ENCODE measurements at regions not wholly inside any gene's neighbourhood (a gene's known extent, or its start where the extent isn't known, plus 50 kb on each side); places are given as distances from the start of the nearest gene placed in this dataset.

DNA sequence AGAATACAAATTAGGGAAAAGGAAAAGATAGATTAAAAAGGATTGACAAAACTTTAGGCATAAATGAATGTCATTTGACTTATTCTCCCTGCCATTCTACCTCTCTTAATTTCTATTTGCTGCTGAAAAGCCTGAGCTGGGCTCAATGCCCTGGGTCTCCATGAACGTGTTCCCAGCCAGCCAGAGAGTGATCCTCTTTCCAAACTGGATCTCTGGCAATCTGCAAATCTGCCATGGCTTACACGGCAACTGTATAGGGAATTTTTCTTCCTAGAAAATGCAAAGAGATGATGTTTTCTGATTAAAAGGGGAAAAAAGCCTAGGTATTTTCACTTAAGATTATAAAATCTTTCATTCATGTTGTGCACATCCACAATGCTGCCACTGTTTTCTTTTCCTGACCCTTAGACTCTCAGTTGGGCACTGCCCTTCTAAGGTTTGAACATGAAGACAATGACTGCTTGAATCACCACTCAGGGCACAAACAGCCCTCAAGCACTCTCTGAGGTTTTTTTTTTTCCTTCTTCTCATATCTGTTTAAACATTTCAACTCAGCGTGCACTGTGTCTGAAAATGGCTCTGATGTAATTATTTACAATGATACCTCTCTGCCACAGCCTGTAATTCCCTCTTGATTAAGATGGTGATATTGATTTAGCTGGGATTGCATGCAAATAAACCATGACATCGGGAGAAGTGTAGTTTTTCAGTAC is 60.3 kb downstream of the DACT1 start:
- Histone ChIP-seq H3K4me3 (ENCODE audit: insufficient read depth, low read depth, low read length) (no peak overlapping the region), H3K27me3 (ENCODE audit: control insufficient read depth, insufficient read depth, low read length) (no peaks in the 10 kb centered on the region), H3K36me3 (replicated peaks; ENCODE audit: control insufficient read depth, insufficient read depth, low read length) (no peaks in the 10 kb centered on the region)
- no peak for DNase-seq

DNA sequence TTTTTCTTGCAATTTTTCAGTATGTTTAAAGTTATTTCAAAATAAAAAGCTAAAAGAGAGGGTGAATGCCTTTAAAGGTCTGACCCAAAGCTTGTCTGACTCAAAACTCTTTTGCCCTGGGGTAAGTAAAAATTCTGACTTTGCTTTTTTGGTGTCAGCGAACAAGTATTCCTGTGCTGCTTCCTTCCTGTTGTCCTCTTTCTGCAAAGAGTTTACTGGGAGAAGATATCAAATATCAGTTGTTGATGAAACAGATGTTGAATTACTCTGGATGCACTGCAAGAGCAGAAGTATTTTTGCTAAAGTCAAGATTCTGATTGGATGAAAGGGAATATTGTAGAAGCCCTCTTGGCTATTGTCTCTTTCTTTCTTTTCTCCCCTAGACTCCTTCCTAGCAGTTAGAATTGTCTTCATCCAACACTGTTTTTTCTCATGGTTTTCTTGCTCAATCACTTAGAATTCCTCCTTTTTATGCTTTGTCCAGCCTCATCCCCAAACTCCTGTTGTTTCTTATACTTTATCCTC is 62.0 kb downstream of the DACT1 start:
- no peaks in the 10 kb centered on the region for H3K27me3 ChIP-seq (ENCODE audit: control insufficient read depth, insufficient read depth, low read length)
- no peak overlapping the region for H3K4me3 ChIP-seq (ENCODE audit: insufficient read depth, low read depth, low read length)
- DNase-seq, result no peak
- H3K36me3 ChIP-seq (replicated peaks; ENCODE audit: control insufficient read depth, insufficient read depth, low read length), result no peaks in the 10 kb centered on the region

DNA sequence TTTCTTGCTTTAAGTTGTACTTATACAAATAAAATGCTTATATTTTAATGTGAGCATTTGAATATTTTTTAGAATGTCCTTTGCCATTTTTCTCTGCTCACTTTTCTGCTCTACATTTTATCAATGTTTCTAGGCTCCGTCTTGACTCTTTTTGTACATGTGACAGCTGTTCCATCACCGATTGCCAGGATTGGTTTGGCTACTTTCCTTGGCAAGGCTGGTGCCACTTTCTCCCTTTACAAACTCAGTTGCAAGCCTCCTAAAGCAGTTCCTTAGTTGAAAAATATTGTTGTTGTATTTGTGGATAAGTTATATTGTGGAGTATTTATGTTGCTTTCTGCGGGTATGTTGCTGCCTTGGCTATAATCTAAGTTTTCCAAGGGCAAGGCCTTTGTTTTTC is 63.4 kb downstream of the DACT1 start:
- DNase-seq, result no peak
- Histone ChIP-seq H3K27me3 (ENCODE audit: control insufficient read depth, insufficient read depth, low read length) (no peaks in the 10 kb centered on the region), H3K36me3 (replicated peaks; ENCODE audit: control insufficient read depth, insufficient read depth, low read length) (no peaks in the 10 kb centered on the region), H3K4me3 (ENCODE audit: insufficient read depth, low read depth, low read length) (no peak overlapping the region)

DNA sequence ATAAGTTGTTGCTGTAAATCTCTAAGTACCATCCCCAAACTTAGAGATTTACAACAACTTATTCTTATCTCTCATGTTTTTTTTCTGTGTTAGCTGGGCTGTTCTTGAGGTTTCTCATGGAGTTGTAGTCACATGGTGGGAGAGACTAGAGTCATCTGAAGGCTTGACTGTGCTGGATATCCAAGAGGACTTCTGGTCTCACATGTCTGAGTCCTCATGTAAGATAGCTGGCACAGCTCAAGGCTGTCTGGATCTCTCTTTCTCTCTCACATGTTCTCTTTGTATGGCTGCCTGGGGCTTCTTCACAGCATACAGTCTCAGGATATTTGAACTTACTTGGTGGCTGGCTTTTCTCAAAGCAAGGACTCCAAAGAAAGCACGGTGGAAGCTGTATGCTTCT is 63.8 kb downstream of the DACT1 start:
- H3K36me3 ChIP-seq (replicated peaks; ENCODE audit: control insufficient read depth, insufficient read depth, low read length), result no peaks in the 10 kb centered on the region
- no peak for DNase-seq

DNA sequence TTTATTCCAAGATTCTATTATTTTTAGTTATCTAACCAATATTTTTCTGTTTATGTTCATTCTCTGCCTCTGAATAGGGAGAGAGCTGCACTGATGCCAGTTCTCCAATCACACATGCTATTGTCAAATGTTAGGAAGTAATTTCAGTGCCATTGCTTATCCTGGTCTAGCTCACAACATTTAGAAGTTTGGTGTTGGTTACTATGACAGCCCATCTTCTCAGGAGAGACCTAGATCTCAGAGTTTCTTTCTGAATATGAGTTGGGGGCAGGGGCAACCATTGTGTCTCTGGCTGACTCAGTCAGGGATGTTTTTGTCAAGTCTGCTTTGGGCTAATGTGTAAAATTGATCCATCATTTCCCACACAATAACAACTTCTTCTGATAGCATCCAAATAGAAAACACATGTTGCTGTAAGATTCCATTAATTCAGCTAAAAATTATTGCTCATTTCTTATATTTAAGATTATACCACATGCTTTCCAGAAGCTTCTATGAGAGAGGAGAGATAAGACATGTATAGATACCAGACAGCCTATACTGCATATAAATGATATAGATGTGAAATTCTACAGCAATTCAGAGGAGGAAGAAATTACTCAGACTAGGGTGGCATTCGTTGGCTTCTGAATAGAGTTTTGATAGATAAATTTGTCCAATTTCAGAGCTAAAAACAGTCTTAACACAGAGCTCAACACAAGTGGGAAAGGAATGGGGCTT is 64.8 kb downstream of the DACT1 start:
- H3K27me3 ChIP-seq (ENCODE audit: control insufficient read depth, insufficient read depth, low read length), result no peaks in the 10 kb centered on the region
- no peak overlapping the region for H3K4me3 ChIP-seq (ENCODE audit: insufficient read depth, low read depth, low read length)
- DNase-seq, result no peak
- H3K36me3 ChIP-seq (replicated peaks; ENCODE audit: control insufficient read depth, insufficient read depth, low read length), result no peaks in the 10 kb centered on the region

More for the DNA sequence above, 63.8 kb downstream of the DACT1 start:
- Histone ChIP-seq H3K27me3 (ENCODE audit: control insufficient read depth, insufficient read depth, low read length) (no peaks in the 10 kb centered on the region), H3K4me3 (ENCODE audit: insufficient read depth, low read depth, low read length) (no peak overlapping the region)

GRCh38 chr14:58703161-58703506 is 65.4 kb downstream of the DACT1 start:
- DNase-seq, result no peak
- no peaks in the 10 kb centered on the region for H3K27me3 ChIP-seq (ENCODE audit: control insufficient read depth, insufficient read depth, low read length)
- H3K4me3 ChIP-seq (ENCODE audit: insufficient read depth, low read depth, low read length), result no peak overlapping the region
- no peaks in the 10 kb centered on the region for H3K36me3 ChIP-seq (replicated peaks; ENCODE audit: control insufficient read depth, insufficient read depth, low read length)

GRCh38 chr14:58705066-58705465 is 67.3 kb downstream of the DACT1 start:
- Histone ChIP-seq H3K4me3 (ENCODE audit: insufficient read depth, low read depth, low read length) (no peak overlapping the region), H3K36me3 (replicated peaks; ENCODE audit: control insufficient read depth, insufficient read depth, low read length) (no peaks in the 10 kb centered on the region), H3K27me3 (ENCODE audit: control insufficient read depth, insufficient read depth, low read length) (no peaks in the 10 kb centered on the region)
- DNase-seq, result no peak

DNA sequence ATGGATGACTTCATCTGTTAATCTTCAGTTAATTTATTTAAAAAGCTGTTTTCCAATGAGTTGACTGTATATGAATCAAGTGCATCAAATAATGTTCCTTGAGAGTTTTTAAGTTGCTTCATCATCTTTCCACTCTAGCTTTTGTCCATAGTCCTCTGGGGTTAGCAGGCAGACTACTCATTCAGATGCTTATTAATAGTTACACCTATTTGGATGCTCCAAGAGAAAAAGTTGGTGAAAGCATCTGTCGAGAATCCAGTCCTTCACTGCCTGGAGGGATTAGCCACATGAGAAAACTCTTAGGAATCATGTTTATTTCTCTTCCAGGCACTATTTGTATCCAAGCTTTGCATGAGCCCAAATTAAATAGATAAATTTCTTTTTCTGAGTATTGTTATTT is 70.2 kb downstream of the DACT1 start:
- H3K36me3 ChIP-seq (replicated peaks; ENCODE audit: control insufficient read depth, insufficient read depth, low read length), result no peaks in the 10 kb centered on the region
- no peak for DNase-seq
- H3K4me3 ChIP-seq (ENCODE audit: insufficient read depth, low read depth, low read length), result no peak overlapping the region
- H3K27me3 ChIP-seq (ENCODE audit: control insufficient read depth, insufficient read depth, low read length), result no peaks in the 10 kb centered on the region

DNA sequence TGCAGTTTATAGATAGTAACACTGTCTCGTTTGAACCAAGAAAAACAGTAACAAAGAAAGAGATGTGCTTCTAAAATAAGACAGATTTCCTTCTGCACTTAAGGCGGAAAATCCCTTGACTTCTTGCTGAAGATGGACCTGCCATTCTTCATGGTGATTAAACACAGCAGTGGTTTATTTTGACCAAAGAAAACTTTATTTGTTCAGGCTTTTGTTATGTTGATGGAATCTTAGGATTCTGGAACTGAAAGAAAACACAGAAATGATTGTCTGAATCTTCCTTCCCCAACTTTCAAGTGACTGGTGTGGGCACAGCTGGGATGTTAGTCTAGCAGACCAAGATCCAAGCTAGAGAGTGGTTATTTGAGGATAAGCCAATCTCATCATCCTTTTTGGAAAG is 72.2 kb downstream of the DACT1 start:
- Histone ChIP-seq H3K36me3 (replicated peaks; ENCODE audit: control insufficient read depth, insufficient read depth, low read length) (no peaks in the 10 kb centered on the region), H3K4me3 (ENCODE audit: insufficient read depth, low read depth, low read length) (no peak overlapping the region), H3K27me3 (ENCODE audit: control insufficient read depth, insufficient read depth, low read length) (no peaks in the 10 kb centered on the region)
- DNase-seq, result no peak

DNA sequence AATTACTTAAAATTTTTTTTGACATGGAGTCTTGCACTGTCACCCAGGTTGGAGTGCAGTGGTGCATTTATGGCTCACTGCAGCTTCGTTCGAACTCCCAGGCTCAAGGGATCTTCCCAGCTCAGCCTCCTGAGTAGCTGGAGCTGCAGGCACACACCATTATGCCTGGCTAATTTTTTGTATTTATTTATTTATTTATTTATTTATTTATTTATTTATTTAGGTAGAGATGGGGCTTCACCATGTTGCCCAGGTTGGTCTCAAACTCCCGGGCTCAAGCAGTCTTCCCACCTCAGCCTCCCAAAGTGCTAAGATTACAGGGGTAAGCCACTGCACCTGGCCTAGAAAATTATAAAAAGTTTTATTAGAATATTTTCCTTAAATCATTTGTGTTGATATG is 73.6 kb downstream of the DACT1 start:
- DNase-seq, result no peak
- H3K27me3 ChIP-seq (ENCODE audit: control insufficient read depth, insufficient read depth, low read length), result no peaks in the 10 kb centered on the region
- no peaks in the 10 kb centered on the region for H3K36me3 ChIP-seq (replicated peaks; ENCODE audit: control insufficient read depth, insufficient read depth, low read length)
- no peak overlapping the region for H3K4me3 ChIP-seq (ENCODE audit: insufficient read depth, low read depth, low read length)

DNA sequence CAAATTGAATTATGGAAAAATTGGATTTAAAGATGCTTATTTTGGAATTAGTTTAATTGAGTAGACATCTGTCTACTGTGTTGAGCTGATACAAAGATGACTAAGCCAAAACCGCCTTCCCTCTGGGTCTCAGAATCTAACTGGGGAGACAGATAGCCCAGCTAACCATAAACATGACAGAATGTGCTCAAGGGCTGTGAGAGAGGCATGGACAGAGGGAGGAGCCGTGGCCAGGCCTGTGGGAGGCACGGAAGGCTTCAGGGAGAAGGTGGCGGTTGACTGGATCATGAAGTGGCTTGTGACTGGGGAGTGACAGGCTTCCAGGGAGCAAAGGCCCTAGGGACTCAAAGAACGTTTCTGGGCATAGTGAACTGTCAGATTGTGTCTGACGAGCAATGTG is 74.6 kb downstream of the DACT1 start:
- DNase-seq, result no peak
- no peak overlapping the region for H3K4me3 ChIP-seq (ENCODE audit: insufficient read depth, low read depth, low read length)
- no peaks in the 10 kb centered on the region for H3K36me3 ChIP-seq (replicated peaks; ENCODE audit: control insufficient read depth, insufficient read depth, low read length)
- H3K27me3 ChIP-seq (ENCODE audit: control insufficient read depth, insufficient read depth, low read length), result no peaks in the 10 kb centered on the region

- Histone ChIP-seq H3K4me3 (ENCODE audit: insufficient read depth, low read depth, low read length) (no peak overlapping the region), H3K36me3 (replicated peaks; ENCODE audit: control insufficient read depth, insufficient read depth, low read length) (no peaks in the 10 kb centered on the region), H3K27me3 (ENCODE audit: control insufficient read depth, insufficient read depth, low read length) (no peaks in the 10 kb centered on the region)
- no peak for DNase-seq
Measured at GRCh38 chr14:58713677-58714076, 75.9 kb downstream of the DACT1 start.

- no peak overlapping the region for H3K4me3 ChIP-seq (ENCODE audit: insufficient read depth, low read depth, low read length)
- no peaks in the 10 kb centered on the region for H3K36me3 ChIP-seq (replicated peaks; ENCODE audit: control insufficient read depth, insufficient read depth, low read length)
- no peaks in the 10 kb centered on the region for H3K27me3 ChIP-seq (ENCODE audit: control insufficient read depth, insufficient read depth, low read length)
- DNase-seq, result no peak
Measured at GRCh38 chr14:58716706-58717105, 78.9 kb downstream of the DACT1 start.

DNA sequence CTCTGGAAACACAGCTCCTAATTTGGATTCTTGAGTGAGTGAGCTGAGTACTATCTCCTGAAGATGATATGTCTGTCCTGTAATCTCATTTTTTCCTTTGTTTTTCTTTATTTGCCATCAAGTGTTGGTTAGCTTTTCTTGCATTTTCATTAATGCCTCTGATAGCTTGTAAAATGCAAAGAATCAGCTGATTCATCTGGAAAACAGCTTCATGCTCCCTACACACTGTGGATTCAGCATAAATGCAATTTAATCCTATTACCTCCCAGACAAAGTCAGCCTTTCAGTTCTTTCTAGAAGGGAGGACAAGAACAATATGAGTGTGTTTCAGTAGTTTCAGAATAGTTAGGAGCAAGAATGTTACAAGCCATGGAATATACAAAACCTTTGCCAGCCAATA is 79.4 kb downstream of the DACT1 start:
- Histone ChIP-seq H3K27me3 (ENCODE audit: control insufficient read depth, insufficient read depth, low read length) (no peaks in the 10 kb centered on the region), H3K4me3 (ENCODE audit: insufficient read depth, low read depth, low read length) (no peak overlapping the region), H3K36me3 (replicated peaks; ENCODE audit: control insufficient read depth, insufficient read depth, low read length) (no peaks in the 10 kb centered on the region)
- no peak for DNase-seq

GRCh38 chr14:58717813-58718212 is 80.1 kb downstream of the DACT1 start:
- H3K4me3 ChIP-seq (ENCODE audit: insufficient read depth, low read depth, low read length), result no peak overlapping the region
- DNase-seq, result no peak
- no peaks in the 10 kb centered on the region for H3K36me3 ChIP-seq (replicated peaks; ENCODE audit: control insufficient read depth, insufficient read depth, low read length)
- H3K27me3 ChIP-seq (ENCODE audit: control insufficient read depth, insufficient read depth, low read length), result no peaks in the 10 kb centered on the region

All from H7 (cell line).